Limb (tissue), 2 donors: ENCODE measurements at regions not wholly inside any gene's neighbourhood (a gene's known extent, or its start where the extent isn't known, plus 50 kb on each side); places are given as distances from the start of the nearest gene placed in this dataset.

ENCODE experiments used
- DNase-seq, 2 donors: peaks; one replicate each; pipeline ENCODE4 v3.0.0-alpha.2; 2016; ENCODE audit errors: extremely low spot score in 2 of 2

DNA sequence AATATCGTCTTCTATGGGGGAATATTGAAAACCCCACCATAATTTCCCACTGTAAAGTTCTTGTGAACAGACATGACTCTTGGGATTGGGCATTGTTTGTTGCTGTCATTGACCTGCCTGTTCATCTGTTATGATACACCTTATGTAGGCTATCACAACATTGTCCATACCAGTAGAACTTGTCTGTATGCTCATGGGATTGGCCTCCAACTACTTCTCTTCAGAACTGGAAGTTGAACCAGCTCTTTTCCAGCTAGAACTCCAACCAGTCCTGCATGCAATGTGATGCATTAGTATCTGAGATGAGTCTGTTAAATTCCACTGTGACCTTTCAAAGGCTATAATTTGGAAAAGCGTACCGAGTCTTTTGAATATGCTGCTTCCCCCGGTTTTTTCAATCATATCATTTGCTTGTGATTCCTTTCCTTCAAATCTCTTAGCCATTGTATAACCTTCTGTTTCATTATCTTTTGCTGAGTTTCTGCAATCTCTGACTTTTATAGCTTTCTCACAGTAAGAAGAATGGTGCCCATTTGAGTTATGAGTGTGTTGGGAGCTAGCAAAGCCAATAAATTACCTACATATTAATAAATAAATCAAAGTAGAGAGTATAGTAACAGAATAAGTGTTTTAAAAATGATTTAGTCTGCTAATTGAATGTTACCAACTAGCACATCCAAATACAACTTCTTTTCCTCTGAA, 101.9 kb downstream of the PLK2 start:
- no peak for DNase-seq

DNA sequence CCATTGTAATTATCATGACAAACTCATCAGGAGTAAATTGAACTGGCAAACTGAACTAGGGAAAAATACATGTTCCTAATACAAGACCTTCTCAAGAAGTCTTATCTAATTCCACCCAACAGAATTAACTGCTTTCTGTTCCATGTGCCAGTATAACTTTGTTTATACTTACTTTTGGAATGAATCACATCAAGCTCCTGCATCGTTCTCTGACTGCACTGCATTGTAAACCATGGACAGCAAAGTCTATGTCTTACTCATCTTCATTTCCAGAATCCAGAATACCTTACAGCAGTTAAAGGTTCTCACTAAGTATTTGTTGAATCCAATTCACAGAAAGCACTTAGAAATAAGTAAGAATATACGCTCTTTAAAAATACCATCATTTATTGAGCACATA, 102.8 kb downstream of the PLK2 start:
- no peak for DNase-seq

- DNase-seq: no peak
Observed at GRCh38 chr5:58356662-58357061, 103.2 kb downstream of the PLK2 start.

DNA sequence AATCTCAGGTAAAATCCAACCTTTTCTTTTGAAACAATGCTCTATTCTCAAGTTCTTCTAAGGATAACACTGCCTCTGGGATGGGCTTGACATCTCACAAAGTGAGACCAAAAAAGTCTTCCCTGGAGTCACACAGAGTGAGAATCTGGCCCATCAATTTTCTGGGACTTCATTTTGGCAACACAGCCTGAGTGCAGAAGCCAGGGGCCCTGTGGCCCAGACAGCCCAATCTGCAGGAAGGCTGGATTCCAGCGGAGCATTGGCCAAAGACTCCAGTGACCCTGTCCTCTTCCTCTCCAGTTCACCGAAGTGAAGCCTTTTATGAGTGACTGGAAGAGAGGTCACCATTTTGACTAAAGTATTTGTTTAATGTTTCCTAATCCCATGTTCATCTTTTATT, 105.1 kb downstream of the PLK2 start:
- DNase-seq: no peak

GRCh38 chr5:58353992-58354391, 105.9 kb downstream of the PLK2 start:
- DNase-seq: no peak

- DNase-seq: no peak
Observed at GRCh38 chr5:58351190-58351589, 108.7 kb downstream of the PLK2 start.

DNA sequence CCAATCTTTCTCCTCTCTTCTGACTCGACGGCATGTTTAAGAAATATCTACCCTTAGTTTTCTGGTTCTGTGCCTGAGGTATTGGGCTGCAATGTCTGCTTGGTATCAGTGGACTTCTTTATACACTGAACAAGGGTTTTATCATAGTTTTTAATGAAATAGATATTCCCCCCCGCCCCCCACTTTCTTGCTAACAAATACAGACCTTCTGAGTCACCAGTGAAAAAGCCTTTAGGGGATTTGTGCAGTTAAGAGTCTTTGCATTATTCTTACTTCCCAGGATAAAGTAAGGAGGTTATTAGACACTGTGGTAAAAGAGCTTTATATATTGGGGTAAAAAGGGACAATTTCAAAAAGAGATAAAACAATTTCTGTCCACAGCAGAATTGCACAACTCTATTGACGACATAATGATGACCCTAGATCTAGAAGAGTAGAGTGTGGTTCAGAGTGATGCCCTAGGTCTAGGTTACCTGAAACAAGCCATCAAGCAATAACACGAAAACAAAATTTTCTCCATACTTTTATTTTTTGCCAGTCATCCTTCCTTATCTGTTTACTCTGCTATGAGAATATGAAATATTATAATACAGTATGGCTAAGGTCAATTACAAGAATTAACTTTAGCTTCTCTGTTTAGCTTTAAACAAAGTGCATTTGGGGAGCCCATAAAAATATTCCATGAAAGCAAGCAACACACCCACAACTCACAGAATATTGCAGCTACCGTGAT, 110.7 kb downstream of the PLK2 start:
- no peak for DNase-seq

DNA sequence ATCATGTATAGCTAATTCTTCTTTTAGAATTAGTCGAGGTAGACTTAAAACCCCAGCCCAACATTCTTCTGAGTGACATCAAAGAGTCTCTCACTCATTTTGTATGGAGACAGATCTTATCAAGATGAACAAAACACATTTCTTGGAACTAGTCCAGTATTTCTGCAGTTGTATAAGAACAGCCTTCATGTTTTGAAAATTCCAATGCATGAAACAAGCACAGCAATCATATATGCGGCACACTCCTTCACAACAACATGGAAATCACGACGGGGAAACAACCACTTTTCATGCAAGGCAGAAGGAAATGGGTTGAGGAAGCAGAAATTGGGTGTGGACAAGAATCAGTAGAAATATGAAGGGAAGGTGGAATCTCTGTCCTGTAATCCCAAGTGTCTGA, 113.8 kb downstream of the PLK2 start:
- no peak for DNase-seq

DNA sequence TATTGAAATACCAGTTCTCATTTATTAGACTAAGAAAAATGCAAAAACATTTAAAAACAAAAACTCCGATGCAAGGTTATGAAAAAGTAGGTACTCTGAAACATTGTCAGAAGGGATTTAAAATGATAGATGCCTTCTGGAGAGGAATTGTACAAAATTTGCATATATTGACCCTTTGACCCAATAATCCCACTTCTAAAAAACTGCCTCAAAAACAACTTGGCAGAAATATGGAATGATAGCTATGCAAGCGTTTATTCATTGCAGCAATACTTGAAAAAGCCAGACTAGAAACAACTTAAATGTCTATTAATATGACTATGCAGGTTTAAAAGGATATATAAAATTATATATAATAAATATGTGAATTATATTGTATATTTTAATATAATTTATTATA, 118.4 kb downstream of the PLK2 start:
- DNase-seq: no peak

- DNase-seq: no peak
Observed at GRCh38 chr5:58335518-58335917, 124.4 kb downstream of the PLK2 start.

DNA sequence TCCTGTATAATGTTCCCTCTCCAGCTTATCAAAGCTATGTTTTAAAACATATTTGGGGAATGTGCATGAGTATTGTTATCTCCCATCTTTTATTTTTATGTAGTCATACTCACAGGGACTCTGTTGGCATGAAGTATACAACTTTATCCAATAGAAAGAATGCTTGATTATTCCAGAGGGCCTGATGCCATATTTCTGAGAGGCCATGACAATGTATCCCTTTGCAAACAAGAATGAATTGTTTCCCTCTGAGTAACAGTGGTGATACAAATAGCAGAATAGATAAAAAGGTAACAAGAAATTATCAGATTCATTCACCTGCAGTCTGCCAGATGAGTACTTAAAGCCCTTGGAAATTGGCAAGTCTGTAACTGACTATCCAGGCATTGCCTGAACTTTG, 125.9 kb downstream of the PLK2 start:
- DNase-seq: no peak

- DNase-seq: no peak
Observed at GRCh38 chr5:58330781-58331180, 129.1 kb downstream of the PLK2 start.

- no peak for DNase-seq
Observed at GRCh38 chr5:58327289-58327688, 132.6 kb downstream of the PLK2 start.

GRCh38 chr5:58326022-58326421, 133.9 kb downstream of the PLK2 start:
- DNase-seq: peak in 1 of 2 donors; percentile 26

DNA sequence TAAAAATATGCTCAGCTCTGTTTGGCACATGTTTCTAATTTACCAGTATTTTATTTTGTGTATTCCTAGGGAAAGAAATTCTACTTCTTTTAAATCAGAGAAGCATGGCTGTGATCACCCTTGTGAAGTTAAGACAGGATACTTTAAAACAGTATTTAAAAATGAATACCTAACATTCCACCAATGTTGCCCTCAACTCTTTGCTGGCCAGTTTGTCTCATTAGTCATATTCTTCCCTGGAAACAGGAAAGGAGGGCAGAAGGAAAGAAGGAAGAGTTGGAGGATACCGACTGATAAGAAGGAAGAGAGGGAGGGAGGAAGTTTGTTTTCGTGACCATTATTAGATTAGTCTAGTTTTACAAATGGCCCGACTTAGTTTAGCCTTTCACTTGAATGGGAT, 137.4 kb downstream of the PLK2 start:
- DNase-seq: no peak

- no peak for DNase-seq
Observed at GRCh38 chr5:58318468-58318867, 141.4 kb downstream of the PLK2 start.

- no peak for DNase-seq
Observed at GRCh38 chr5:58317808-58318207, 142.1 kb downstream of the PLK2 start.

DNA sequence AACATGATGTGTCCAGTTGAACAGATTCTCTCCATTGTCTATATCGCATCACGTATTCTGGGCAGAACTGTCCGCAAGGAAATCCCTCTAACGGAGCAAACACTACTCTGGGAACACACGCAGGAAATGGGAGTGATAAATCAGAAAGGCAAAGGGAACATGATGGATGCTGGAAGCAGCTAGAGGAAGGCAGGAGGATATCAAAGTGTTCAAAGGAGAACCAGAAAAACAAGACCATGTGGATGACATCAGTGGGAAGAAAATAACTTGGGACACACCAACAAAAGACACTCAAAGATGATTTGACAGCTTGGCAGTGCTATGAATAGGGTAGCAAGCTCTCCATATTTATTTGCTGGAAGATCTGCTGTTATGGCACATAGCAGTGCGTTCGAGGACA, 142.9 kb downstream of the PLK2 start:
- DNase-seq: no peak

DNA sequence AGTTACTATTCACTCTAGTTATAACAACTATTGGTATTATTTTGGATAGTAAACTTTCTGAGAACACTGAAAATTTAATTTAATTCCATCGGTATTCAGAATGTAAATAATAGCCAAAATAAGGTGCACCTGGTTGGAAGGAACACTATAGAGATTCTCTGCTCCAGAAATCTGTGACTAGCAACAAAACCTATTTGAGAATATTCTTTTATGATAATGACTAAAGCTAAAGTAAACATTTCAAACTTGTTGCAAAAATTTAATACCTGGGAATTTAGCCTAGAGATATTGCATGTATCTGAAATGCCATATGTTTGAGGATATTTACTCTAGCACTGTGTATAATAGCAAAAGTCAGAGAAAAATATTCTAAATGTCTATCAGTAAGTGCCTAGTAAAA, 144.1 kb downstream of the PLK2 start:
- DNase-seq: no peak

- DNase-seq: no peak
Observed at GRCh38 chr5:58314356-58315210, 145.3 kb downstream of the PLK2 start.

DNA sequence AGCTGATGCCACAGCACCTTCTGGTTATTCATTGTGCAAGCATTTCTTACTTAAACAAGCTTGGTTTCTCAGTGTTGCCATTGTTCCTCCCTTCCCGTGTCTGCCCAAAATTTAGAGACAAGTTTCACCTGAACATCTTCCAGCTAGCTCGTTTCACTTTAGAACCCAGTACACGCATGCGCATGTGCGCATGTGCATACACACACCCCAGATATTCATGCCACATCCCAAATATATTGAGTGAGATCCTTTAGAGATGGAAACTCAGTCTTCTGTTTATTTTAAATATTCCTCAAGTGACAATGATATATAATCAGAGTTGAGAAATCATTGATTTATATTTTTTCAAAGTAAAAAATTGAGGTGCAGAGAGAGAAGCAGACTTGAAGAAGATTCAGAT, 147.6 kb downstream of the PLK2 start:
- no peak for DNase-seq

GRCh38 chr5:58311526-58311925, 148.4 kb downstream of the PLK2 start:
- DNase-seq: no peak
